Activated T-cell treated with anti-CD3 and anti-CD28 coated beads, Interleukin-2, amount 50 U/mL, for 48 hours (primary cell): ENCODE measurements at regions not wholly inside any gene's neighbourhood (a gene's known extent, or its start where the extent isn't known, plus 50 kb on each side); places are given as distances from the start of the nearest gene placed in this dataset.
A peak's percentile ranks its signal among the peaks of the same experiment; 100 is the strongest.

Experiments used
- DNase-seq, 2 experiments: peaks; one replicate each; pipeline ENCODE4 v3.0.0-alpha.2; 2020

- no peak for DNase-seq
Observed at GRCh38 chr22:26894362-26894761, 237.0 kb downstream of the MIAT start.

GRCh38 chr22:26894766-26895485 is 237.5 kb downstream of the MIAT start:
- no peak for DNase-seq

DNA sequence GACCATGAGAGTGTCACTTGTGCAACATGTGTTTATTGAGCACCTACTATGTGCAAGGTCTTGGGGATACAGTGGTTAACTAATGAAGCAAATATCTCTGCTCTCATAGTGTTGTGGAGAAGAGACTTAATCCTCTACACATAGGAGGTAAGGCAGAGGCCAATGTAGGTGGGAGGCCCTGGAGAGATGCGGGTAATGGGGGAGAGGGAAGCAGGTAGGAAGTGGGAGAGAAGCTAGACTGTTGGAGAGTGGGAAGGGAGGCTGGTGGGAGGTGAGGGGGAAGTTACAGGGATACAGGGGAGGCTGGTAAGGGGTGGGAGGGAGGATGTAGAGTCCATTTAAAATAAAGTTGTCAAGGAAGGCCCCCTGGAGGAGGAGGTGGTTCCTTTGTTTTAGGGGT is 240.0 kb downstream of the MIAT start:
- DNase-seq: no peak

- DNase-seq: no peak
Observed at GRCh38 chr22:26898946-26899605, 241.7 kb downstream of the MIAT start.

DNA sequence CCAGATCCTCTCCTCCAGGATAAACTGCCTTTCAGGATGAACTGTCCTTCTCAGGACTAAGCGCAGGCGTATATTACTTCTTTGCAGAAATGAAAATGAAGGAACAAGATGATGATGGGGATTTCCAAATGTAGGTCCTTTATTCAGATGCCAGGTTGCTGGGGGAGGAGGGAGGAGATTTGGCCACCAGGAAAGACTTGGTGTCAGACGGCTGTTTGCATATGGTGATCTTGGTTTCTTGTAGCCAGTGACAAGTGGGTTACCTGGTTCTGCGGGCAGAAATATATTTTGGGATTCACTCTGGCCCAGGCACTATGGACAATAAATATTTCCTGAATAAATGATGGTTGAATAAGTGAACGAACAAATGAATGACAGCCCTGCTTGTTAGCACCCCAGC is 243.4 kb downstream of the MIAT start:
- DNase-seq: no peak

DNA sequence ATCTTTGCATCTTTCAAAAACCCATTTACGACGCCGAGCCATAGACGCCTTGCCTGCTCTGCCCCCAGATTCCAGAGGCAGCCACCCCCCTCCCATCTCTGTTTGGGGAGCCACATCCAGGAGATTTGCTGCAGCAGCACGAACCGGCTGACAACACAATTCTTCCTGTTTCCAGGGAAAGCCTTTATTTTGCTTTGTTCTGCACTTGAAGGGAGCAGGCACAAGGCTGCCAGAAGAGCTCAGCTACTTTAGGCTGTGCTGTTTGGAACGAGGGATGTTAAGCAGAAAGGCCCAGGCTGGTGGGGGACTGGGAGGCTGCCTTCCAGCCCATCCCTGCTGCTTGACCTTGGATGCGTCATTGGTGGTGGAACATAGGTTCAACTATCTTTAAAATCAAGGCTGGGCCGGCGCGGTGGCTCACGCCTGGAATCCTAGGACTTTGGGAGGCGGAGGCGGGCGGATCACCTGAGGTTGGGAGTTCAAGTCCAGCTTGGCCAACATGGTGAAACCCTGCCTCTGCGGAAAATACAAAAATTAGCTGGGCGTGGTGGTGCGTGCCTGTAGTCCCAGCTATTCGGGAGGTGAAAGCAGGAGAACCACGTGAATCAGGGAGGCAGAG is 243.9 kb downstream of the MIAT start:
- no peak for DNase-seq

GRCh38 chr22:26902401-26903029 is 245.1 kb downstream of the MIAT start:
- no peak for DNase-seq

DNA sequence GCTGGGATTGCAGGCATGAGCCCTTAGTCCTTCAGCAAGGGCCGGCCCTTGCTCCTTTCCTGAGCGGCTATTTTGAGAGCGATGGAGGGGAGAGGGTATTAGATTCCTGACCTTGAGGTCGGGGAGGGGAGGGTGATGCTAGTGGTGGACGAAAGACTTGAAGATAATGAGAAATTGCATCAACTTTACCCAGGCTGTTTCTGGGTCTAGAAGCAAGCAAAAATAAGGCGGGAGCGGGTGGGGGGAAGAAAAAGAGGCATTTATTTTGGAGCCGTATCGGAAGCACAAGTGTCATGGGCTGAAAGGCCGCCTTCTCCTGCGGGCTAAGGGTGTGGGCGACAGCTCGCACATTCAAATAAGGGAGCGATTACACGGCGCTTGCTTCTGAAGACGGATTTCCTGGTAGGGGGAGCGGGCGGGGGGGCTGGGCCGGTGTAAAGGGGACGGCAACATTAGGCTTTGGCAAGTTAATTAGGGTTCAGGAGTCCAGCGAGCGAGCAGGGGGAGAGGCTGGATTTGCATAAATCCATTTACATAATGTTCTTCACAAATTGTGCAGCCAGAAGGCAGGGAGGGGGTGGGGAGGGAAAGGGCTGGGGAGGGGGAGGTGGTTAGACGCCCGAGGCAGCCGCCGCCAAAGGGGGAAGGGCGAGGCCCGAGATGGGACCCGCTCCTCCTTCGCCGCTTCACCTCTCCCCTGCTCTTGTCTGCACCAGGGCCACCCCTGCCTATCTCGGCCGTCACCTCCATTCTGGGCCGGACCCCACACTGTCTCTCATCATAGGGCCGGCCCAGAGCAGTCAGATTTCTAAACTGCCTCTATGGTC is 245.9 kb downstream of the MIAT start:
- peak in 1 of 2 experiments; percentile 34 for DNase-seq

DNA sequence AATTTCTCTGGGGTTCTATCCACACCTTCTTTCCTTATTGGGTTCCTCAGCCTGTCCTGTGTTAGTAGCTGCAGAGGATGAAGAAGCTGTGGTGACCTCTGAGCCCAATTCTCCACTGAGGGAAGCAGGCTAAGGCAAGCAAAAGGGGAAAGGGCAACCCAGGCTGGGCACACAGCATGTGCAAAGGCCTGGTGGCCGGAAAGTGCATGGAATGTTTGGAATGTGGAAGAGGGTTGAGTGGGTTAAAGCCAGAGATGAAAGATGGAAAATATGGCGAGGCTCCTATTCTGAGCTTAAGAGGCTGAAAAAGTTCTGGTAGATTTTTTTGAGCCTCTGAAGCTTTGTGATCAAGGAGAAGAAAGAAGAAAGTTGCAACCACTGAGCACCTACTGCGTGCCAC is 247.1 kb downstream of the MIAT start:
- no peak for DNase-seq

GRCh38 chr22:26905076-26905475 is 247.7 kb downstream of the MIAT start:
- no peak for DNase-seq

DNA sequence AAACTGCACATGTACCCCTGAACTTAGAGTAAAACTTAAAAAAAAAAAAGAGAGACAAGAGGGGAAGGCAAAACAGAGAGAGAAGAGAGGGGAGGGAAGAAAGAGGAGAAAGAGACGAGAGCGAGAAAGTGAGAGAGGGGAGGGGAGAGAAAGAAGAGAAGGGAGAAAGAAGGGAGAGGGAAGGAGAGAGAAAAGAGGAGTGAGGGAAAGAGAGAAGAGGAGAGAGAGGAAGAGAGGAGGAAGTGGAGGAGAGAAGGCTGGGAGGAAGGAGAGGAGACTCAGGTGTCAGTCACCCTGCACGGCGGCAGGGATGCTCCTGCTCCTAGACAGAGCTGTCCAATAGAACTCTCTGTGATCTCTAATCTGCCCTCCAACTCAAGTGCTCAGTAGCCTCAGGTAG is 248.3 kb downstream of the MIAT start:
- DNase-seq: no peak

DNA sequence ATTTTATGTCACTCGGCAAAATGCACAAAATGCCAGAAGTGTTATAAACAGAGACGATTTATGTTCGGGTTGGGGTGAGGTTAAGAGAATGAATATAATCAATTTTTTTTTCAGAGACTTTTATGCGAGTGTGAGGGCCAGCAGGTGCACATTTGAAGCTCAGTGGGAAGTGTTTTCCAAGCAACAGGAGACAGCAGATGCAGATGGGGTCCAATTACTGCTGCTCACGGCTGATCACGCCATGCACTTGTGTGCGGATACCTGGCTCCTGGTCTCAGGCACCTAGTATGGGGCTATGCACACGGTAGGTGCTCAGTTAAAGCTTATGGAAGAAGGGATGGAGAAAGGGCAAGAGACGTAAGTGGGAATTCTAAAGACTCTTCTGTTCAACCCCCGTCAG is 249.1 kb downstream of the MIAT start:
- no peak for DNase-seq

DNA sequence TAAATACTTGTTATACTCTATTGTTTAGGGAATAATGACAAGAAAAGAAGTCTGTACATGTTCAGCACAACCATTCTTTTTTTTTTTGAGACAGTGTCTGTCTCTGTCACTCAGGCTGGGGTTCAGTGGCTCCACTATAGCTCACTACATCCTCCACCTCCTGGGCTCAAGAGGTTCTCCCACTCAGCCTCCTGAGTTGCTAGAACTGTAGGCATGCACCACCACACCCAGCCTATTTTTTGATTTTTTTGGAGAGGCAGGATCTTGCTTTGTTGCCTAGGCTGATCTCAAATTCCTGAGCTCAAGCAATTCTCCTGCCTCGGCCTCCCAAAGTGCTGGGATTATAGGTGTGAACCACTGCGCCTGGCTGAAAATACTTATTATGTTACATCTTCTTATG is 250.0 kb downstream of the MIAT start:
- no peak for DNase-seq

DNA sequence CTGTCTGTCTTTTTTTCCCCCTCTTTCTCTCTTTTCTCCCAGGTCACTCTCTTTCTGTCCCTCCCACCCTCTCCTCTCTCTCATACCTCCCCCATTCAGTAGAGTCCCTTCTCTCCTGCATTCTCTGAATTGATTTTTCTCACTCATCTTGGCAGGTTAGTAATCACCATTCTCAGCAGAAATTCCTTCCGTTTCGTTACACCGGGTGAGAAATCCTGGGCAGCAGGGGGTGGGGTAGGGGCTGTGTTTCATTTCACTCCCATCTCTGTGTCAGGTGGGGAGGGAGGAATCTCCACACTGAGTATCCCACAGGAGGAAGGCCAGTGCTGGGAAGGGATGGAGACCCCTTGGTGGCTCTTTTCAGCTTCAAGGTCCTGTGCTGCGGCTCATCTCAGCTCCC is 253.5 kb downstream of the MIAT start:
- no peak for DNase-seq

GRCh38 chr22:26912655-26913345 is 255.4 kb downstream of the MIAT start:
- DNase-seq: no peak

- no peak for DNase-seq
Observed at GRCh38 chr22:26914519-26915185, 257.3 kb downstream of the MIAT start.

DNA sequence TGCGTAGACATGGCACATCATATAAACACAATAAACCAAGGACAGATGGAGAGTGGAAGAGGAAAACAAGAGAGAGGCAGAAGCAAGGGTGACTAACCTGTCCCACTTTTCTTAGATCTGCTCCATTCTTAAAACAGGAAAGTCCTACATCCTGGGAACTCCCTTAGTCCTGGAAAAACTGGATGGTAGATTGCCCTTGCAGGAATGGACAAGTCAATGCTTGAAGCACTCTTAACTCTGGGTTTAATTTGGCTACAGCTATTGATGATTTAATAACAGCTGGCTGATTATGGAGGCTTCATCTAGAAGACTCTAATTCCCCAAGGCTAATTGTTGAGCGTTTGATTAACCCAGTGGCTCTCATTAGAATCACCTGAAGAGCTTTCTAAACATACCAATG is 258.8 kb downstream of the MIAT start:
- DNase-seq: no peak

- DNase-seq: no peak
Observed at GRCh38 chr22:26918226-26918625, 260.8 kb downstream of the MIAT start.

DNA sequence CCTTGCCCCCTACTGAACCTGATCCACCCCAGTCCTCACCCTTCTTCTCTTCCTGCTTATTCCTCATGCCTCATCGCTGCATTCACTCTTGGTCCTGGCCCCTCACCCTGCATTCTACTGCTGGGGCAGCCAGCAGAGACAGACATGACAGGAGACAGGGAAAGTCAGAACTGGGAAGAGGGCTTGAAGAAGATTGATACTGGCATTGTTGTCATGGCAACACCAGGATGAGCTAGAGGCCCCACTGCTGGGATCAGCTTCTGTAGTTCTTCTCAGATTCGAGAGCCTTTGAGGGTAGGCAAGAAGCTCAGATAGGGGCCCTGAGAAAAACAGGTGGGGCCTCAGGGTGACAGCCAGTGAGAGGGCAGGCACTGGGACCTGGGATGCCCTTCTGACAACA is 264.3 kb downstream of the MIAT start:
- DNase-seq: no peak

GRCh38 chr22:26922806-26923205 is 265.4 kb downstream of the MIAT start:
- DNase-seq: no peak

DNA sequence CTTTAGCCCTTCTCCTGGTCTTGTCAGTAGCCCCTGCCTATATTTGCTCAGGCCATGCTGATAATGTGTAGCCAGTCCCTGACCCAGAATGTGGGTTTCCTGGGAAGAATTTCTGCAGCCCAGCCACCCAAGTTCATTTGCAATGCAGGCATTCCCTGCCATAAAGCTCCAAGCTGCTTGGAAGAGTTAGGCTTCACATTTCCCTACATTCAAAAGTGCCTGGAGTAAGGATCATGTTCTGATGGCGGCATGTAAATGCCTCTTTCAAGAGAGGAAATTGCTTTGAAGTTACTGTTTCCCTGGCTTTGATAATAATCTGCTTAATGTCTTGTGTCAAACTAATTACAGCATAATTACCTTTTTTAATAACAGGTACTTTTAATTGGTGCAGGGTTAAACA is 266.1 kb downstream of the MIAT start:
- DNase-seq: no peak

- DNase-seq: no peak
Observed at GRCh38 chr22:26927821-26928220, 270.4 kb downstream of the MIAT start.
